ENCODE measurements at regions not wholly inside any gene's neighbourhood (a gene's known extent, or its start where the extent isn't known, plus 50 kb on each side); places are given as distances from the start of the nearest gene placed in this dataset.
A peak's percentile ranks its signal among the peaks of the same experiment; 100 is the strongest.

- ATAC-seq (ENCODE audit: low read depth), result no peak
- Mint-ChIP-seq H3K36me3 (no peaks in the 10 kb centered on the region), H3K9me3 (peaks cover 2% of the 10 kb centered on the region)
Measured at GRCh38 chr7:69189406-69189805, 408.9 kb upstream of the AUTS2 start.

GRCh38 chr7:69190025-69190424 is 408.2 kb upstream of the AUTS2 start:
- DNase-seq (ENCODE audit: low spot score in 2 of 2) (no peak), ATAC-seq (ENCODE audit: low read depth) (no peak)
- Mint-ChIP-seq H3K27ac (no peak overlapping the region), H3K4me1 (peaks cover 13% of the 10 kb centered on the region), H3K27me3 (no peaks in the 10 kb centered on the region), H3K4me3 (no peak overlapping the region), H3K9me3 (peaks cover 2% of the 10 kb centered on the region), H3K36me3 (no peaks in the 10 kb centered on the region)

More at GRCh38 chr7:69189406-69189805, 408.9 kb upstream of the AUTS2 start:
- Mint-ChIP-seq H3K27ac (no peak overlapping the region), H3K4me3 (no peak overlapping the region), H3K27me3 (no peaks in the 10 kb centered on the region), H3K4me1 (peaks cover 14% of the 10 kb centered on the region)
- no peak for DNase-seq (ENCODE audit: low spot score in 2 of 2)

- Mint-ChIP-seq H3K9me3 (peaks cover 2% of the 10 kb centered on the region), H3K27ac (no peak overlapping the region), H3K4me3 (no peak overlapping the region), H3K27me3 (no peaks in the 10 kb centered on the region), H3K36me3 (no peaks in the 10 kb centered on the region), H3K4me1 (peaks cover 13% of the 10 kb centered on the region)
- ATAC-seq (ENCODE audit: low read depth) (no peak), DNase-seq (ENCODE audit: low spot score in 2 of 2) (no peak)
Measured at GRCh38 chr7:69190763-69191162, 407.5 kb upstream of the AUTS2 start.

GRCh38 chr7:69192134-69192533 is 406.1 kb upstream of the AUTS2 start:
- Mint-ChIP-seq H3K9me3 (peaks cover 6% of the 10 kb centered on the region), H3K27me3 (no peaks in the 10 kb centered on the region), H3K4me1 (peaks cover 13% of the 10 kb centered on the region), H3K27ac (no peak overlapping the region), H3K36me3 (peaks cover 2% of the 10 kb centered on the region), H3K4me3 (no peak overlapping the region)
- DNase-seq (ENCODE audit: low spot score in 2 of 2), result no peak
- ATAC-seq (ENCODE audit: low read depth), result no peak

GRCh38 chr7:69193061-69193460 is 405.2 kb upstream of the AUTS2 start:
- no peak overlapping the region for H3K27ac Mint-ChIP-seq
- H3K27me3 Mint-ChIP-seq, result no peaks in the 10 kb centered on the region
- ATAC-seq (ENCODE audit: low read depth) (no peak), DNase-seq (ENCODE audit: low spot score in 2 of 2) (no peak)
- H3K9me3 Mint-ChIP-seq, result peaks cover 6% of the 10 kb centered on the region
- no peak overlapping the region for H3K4me3 Mint-ChIP-seq
- peaks cover 13% of the 10 kb centered on the region for H3K4me1 Mint-ChIP-seq
- H3K36me3 Mint-ChIP-seq, result peaks cover 2% of the 10 kb centered on the region

GRCh38 chr7:69196593-69196992 is 401.7 kb upstream of the AUTS2 start:
- DNase-seq (ENCODE audit: low spot score in 2 of 2) (no peak), ATAC-seq (ENCODE audit: low read depth) (no peak)
- H3K36me3 Mint-ChIP-seq, result peaks cover 8% of the 10 kb centered on the region
- H3K4me1 Mint-ChIP-seq, result peaks cover 13% of the 10 kb centered on the region
- no peak overlapping the region for H3K27ac Mint-ChIP-seq
- H3K4me3 Mint-ChIP-seq, result no peak overlapping the region
- H3K27me3 Mint-ChIP-seq, result no peaks in the 10 kb centered on the region
- H3K9me3 Mint-ChIP-seq, result peaks cover 18% of the 10 kb centered on the region

GRCh38 chr7:69198250-69198649 is 400.0 kb upstream of the AUTS2 start:
- no peak overlapping the region for H3K27ac Mint-ChIP-seq
- H3K27me3 Mint-ChIP-seq, result no peaks in the 10 kb centered on the region
- H3K4me3 Mint-ChIP-seq, result no peak overlapping the region
- H3K36me3 Mint-ChIP-seq, result peaks cover 8% of the 10 kb centered on the region
- DNase-seq (ENCODE audit: low spot score in 2 of 2) (no peak), ATAC-seq (ENCODE audit: low read depth) (no peak)
- H3K9me3 Mint-ChIP-seq, result peaks cover 18% of the 10 kb centered on the region
- peaks cover 7% of the 10 kb centered on the region for H3K4me1 Mint-ChIP-seq

GRCh38 chr7:69199041-69199440 is 399.2 kb upstream of the AUTS2 start:
- peaks cover 8% of the 10 kb centered on the region for H3K36me3 Mint-ChIP-seq
- DNase-seq (ENCODE audit: low spot score in 2 of 2), result no peak
- peak overlapping the region; percentile 0 for H3K4me3 Mint-ChIP-seq
- peaks cover 7% of the 10 kb centered on the region for H3K4me1 Mint-ChIP-seq
- ATAC-seq (ENCODE audit: low read depth), result peak; percentile 52
- no peaks in the 10 kb centered on the region for H3K27me3 Mint-ChIP-seq
- peak overlapping the region; percentile 52 for H3K27ac Mint-ChIP-seq
- peaks cover 18% of the 10 kb centered on the region for H3K9me3 Mint-ChIP-seq

GRCh38 chr7:69199661-69200060 is 398.6 kb upstream of the AUTS2 start:
- no peaks in the 10 kb centered on the region for H3K27me3 Mint-ChIP-seq
- DNase-seq (ENCODE audit: low spot score in 2 of 2) (no peak), ATAC-seq (ENCODE audit: low read depth) (no peak)
- H3K27ac Mint-ChIP-seq, result peak overlapping the region; percentile 52
- H3K4me3 Mint-ChIP-seq, result no peak overlapping the region
- H3K36me3 Mint-ChIP-seq, result peaks cover 8% of the 10 kb centered on the region
- H3K4me1 Mint-ChIP-seq, result peaks cover 7% of the 10 kb centered on the region
- H3K9me3 Mint-ChIP-seq, result peaks cover 16% of the 10 kb centered on the region

GRCh38 chr7:69203871-69204270 is 394.4 kb upstream of the AUTS2 start:
- no peaks in the 10 kb centered on the region for H3K27me3 Mint-ChIP-seq
- H3K9me3 Mint-ChIP-seq, result peaks cover 15% of the 10 kb centered on the region
- peaks cover 10% of the 10 kb centered on the region for H3K4me1 Mint-ChIP-seq
- H3K4me3 Mint-ChIP-seq, result no peak overlapping the region
- DNase-seq (ENCODE audit: low spot score in 2 of 2) (no peak), ATAC-seq (ENCODE audit: low read depth) (no peak)
- H3K27ac Mint-ChIP-seq, result no peak overlapping the region
- peaks cover 6% of the 10 kb centered on the region for H3K36me3 Mint-ChIP-seq

- DNase-seq (ENCODE audit: low spot score in 2 of 2) (no peak), ATAC-seq (ENCODE audit: low read depth) (no peak)
- Mint-ChIP-seq H3K9me3 (peaks cover 7% of the 10 kb centered on the region), H3K4me3 (no peak overlapping the region), H3K27ac (no peak overlapping the region), H3K36me3 (peaks cover 2% of the 10 kb centered on the region), H3K27me3 (no peaks in the 10 kb centered on the region), H3K4me1 (peaks cover 3% of the 10 kb centered on the region)
Measured at GRCh38 chr7:69204943-69205342, 393.3 kb upstream of the AUTS2 start.

- Mint-ChIP-seq H3K27me3 (no peaks in the 10 kb centered on the region), H3K4me3 (no peak overlapping the region), H3K9me3 (peaks cover 7% of the 10 kb centered on the region), H3K36me3 (peaks cover 2% of the 10 kb centered on the region), H3K4me1 (peaks cover 3% of the 10 kb centered on the region), H3K27ac (no peak overlapping the region)
- no peak for ATAC-seq (ENCODE audit: low read depth)
- no peak for DNase-seq (ENCODE audit: low spot score in 2 of 2)
Measured at GRCh38 chr7:69205581-69205980, 392.7 kb upstream of the AUTS2 start.

GRCh38 chr7:69208276-69208675 is 390.0 kb upstream of the AUTS2 start:
- H3K9me3 Mint-ChIP-seq, result peaks cover 4% of the 10 kb centered on the region

GRCh38 chr7:69208848-69209247 is 389.4 kb upstream of the AUTS2 start:
- peaks cover 4% of the 10 kb centered on the region for H3K9me3 Mint-ChIP-seq
- H3K27ac Mint-ChIP-seq, result peak overlapping the region; percentile 22
- no peaks in the 10 kb centered on the region for H3K36me3 Mint-ChIP-seq
- H3K4me3 Mint-ChIP-seq, result no peak overlapping the region
- H3K4me1 Mint-ChIP-seq, result peaks cover 7% of the 10 kb centered on the region
- no peaks in the 10 kb centered on the region for H3K27me3 Mint-ChIP-seq
- DNase-seq (ENCODE audit: low spot score in 2 of 2), result peak in 1 of 2 donors; percentile 14
- peak; percentile 99 for ATAC-seq (ENCODE audit: low read depth)

More at GRCh38 chr7:69208276-69208675, 390.0 kb upstream of the AUTS2 start:
- Mint-ChIP-seq H3K27me3 (no peaks in the 10 kb centered on the region), H3K4me3 (no peak overlapping the region), H3K36me3 (no peaks in the 10 kb centered on the region), H3K27ac (peak overlapping the region; percentile 22), H3K4me1 (peaks cover 6% of the 10 kb centered on the region)
- DNase-seq (ENCODE audit: low spot score in 2 of 2), result no peak
- ATAC-seq (ENCODE audit: low read depth), result no peak

GRCh38 chr7:69211336-69211735 is 386.9 kb upstream of the AUTS2 start:
- no peaks in the 10 kb centered on the region for H3K27me3 Mint-ChIP-seq
- peaks cover 4% of the 10 kb centered on the region for H3K4me1 Mint-ChIP-seq
- DNase-seq (ENCODE audit: low spot score in 2 of 2), result no peak
- no peak overlapping the region for H3K27ac Mint-ChIP-seq
- H3K36me3 Mint-ChIP-seq, result no peaks in the 10 kb centered on the region
- no peak for ATAC-seq (ENCODE audit: low read depth)
- no peak overlapping the region for H3K4me3 Mint-ChIP-seq
- H3K9me3 Mint-ChIP-seq, result no peaks in the 10 kb centered on the region

All from memory B cell (primary cell).